HG02840 (cell line): ENCODE measurements at regions not wholly inside any gene's neighbourhood (a gene's known extent, or its start where the extent isn't known, plus 50 kb on each side); places are given as distances from the start of the nearest gene placed in this dataset.

Experiments
- ATAC-seq: cut with Tn5 transposase; IDR thresholded peaks from one replicate; pipeline ENCODE4 v1.9.1; 2021; ENCODE audit warnings: mild to moderate bottlenecking, moderate library complexity, moderate number of reproducible peaks; ENCODE audit not compliant: unreplicated experiment, low FRiP score

- ATAC-seq, result no peak
Observed at GRCh38 chr14:65866886-65867285, 454.4 kb downstream of the FUT8 start.

GRCh38 chr14:65867333-65867732 lies 454.8 kb downstream of the FUT8 start:
- ATAC-seq, result no peak

GRCh38 chr14:65872536-65872935 lies 460.0 kb downstream of the FUT8 start:
- ATAC-seq, result no peak

- ATAC-seq, result no peak
Observed at GRCh38 chr14:65877166-65877565, 464.6 kb downstream of the FUT8 start.

DNA sequence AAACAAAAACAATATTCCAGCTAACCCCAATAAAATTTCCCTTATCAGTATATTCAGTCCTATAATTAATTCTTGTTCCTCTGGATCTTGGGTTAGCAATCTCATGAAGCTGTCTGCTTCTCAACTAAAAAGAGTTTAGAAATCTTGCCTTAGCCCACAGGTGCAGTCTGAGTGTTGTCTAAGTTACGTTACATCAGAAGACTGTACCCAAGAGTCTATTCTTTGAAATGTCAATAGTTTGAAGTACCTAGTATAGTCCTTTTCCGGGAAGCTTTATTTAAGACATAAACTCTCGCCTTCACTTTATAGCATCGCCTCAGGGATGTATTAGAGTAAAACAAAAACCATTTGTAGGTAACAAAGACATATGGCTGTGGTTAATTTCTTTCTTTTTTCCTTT lies 465.1 kb downstream of the FUT8 start:
- ATAC-seq, result no peak

GRCh38 chr14:65878586-65878985 lies 466.1 kb downstream of the FUT8 start:
- ATAC-seq, result no peak

GRCh38 chr14:65879248-65880009 lies 466.9 kb downstream of the FUT8 start:
- ATAC-seq, result no peak

DNA sequence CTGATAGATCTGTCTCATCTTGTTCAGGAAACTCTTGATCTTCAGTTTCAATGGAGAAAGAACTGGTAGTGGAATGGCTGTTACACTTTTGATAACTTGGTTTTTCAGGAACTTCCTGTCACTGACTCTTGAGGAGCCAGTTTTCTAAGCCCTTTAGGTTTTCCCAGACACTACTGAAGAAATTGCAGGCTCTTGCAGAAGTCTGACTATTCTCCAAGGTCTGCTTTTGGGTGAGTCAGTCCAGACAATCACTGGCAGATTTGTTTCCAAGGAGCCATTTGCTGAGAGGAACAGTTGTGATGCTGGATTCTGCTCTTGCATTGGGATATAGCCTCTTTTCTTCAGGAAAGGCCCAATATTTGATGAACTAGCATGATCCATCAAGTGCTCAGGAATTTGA lies 468.0 kb downstream of the FUT8 start:
- no peak for ATAC-seq

- ATAC-seq, result no peak
Observed at GRCh38 chr14:65881642-65882041, 469.1 kb downstream of the FUT8 start.

DNA sequence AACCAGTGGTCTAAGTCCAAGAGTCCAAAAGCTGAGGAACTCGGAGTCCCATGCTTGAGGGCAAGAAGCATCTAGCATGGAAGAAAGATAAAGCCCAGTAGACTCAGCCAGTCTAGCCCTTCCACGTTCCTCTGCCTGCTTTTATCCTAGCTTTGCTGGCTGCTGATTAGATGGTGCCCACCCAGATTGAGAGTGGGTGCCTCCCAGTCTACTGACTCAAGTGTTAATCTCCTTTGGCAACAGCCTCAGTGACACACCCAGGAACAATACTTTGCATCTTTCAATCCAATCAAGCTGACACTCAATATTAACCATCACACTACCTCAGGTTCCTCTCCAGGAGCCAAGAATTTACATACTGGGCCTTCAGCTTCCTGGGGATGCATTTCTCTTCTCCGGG lies 476.1 kb downstream of the FUT8 start:
- ATAC-seq, result no peak

- ATAC-seq, result no peak
Observed at GRCh38 chr14:65892315-65892714, 479.8 kb downstream of the FUT8 start.

DNA sequence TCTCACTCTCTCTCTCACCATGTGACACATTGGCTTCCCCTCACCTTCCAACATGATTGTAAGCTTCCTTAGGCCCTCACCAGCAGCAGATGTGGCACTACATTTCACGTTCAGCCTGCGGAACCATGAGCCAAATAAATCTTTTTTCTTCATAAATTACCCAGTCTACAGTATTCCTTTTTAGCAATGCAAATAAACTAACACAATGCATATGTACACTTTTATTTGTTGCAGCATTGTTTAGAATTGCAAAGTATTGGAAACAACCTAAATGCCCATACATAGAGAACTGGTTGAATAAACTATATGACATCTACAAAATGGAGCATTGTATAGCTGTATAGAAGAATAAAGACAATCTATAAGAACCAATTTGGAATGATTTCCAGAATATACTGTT lies 487.6 kb downstream of the FUT8 start:
- no peak for ATAC-seq

- no peak for ATAC-seq
Observed at GRCh38 chr14:65901595-65901994, 489.1 kb downstream of the FUT8 start.

DNA sequence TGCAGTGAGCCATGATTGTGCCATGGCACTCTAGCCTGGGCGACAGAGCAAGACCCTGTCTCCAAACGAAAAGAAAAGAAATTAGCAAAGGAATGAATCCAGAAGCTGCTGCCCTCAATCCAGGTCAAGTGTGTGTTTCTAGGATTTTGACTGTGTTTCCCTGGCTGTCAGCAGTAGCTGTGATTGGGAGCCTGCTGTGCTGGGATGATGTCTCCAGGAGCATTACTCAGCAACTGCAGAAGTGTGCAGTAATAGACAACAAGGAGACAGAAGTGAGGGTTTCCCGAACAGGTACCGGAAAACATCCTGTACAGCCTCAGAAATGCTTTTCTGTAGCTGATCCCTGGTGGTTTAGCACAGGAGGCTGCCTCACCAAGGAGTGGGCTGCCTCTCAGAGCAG lies 492.5 kb downstream of the FUT8 start:
- no peak for ATAC-seq

GRCh38 chr14:65906344-65906743 lies 493.8 kb downstream of the FUT8 start:
- no peak for ATAC-seq

DNA sequence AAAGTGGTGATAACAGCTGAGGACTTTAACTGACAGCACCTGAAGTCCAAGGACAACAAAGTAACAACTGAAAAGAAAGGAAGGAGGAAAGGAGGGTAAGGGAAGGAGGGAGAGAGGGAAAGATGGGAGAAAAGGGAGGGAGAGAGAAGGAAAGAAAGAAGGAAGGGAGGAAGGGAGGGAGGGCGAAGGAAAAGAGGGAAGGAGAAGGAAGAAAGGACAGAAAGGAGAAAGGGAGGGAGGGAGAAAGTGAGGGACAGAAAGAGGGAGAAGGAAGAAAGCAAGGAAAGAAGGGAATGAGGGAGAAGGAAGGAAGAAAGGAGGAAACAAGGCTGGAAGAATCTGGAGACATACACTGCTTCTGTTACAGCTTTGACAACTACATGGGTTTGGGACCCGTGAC lies 494.4 kb downstream of the FUT8 start:
- ATAC-seq, result no peak

DNA sequence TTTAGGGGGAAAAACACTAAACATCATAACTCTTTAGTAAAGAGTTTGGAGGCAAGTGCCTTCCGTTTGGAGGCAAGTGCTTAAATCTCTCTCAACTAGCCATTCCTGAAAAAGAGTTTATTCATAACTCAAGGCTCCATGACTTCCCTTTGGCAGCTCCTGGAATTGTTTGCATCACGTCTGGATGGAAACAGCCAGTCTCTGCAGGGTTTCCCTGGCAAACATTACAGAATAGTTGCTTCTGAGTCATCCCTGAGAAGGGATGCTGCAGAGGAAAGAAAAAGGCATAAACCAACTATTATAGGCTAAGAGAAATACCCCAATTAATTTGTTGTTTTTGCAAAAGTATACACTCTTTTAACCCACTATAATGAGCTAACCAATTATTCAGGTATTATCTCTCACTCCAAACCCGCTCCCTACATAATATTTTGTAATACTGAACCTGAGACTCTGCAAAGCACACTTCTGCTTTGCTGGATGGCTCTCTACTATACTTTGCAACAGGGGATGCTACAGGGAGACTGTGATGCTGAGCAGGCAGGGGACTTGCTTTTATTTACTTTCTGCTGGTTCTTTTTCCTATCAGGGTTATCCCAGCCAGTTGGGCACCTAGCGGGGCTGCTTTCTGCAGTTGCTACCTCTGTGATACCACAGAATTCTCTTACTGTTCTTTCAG lies 497.7 kb downstream of the FUT8 start:
- ATAC-seq, result no peak

GRCh38 chr14:65915125-65915524 lies 502.6 kb downstream of the FUT8 start:
- ATAC-seq, result no peak

GRCh38 chr14:65916055-65916454 lies 503.5 kb downstream of the FUT8 start:
- ATAC-seq, result no peak

GRCh38 chr14:65920996-65921395 lies 508.5 kb downstream of the FUT8 start:
- no peak for ATAC-seq

DNA sequence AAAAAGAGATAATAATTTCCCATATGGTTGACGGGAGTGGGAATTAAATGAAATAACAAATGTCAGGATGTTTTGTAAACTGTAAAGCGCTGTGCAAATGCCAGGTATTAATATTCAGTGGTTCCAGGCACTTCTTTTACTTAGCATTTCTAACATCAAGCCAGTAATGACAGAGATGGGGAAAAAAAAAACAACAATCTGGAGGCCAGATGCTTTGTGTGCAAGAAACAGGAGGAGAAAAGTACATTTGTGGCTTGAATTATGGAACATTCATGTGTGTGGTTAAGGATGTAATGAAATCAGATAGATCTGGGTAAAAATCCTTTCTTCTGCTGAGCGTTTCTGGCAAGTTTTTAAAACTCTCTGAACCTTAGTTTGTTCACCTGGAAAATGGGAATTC lies 509.6 kb downstream of the FUT8 start:
- no peak for ATAC-seq

DNA sequence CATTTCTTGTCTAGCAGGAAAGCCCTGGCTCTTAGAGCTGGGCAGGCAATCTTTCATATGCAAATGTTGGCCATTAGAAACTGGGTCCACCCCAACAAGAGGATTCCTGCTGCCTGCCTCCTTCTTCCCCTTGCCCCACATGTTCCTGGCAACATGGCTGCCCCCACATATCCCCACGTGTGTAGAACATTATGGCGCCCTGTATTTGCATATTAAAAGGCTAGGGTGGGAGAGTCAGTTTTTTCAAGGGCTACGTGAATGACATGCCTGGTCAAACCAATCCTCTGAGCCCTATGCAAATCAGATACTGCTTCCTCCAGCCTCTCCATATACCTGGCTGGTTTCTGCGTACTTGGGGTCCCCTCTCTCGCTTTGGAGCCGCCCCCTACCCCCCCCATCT lies 514.0 kb downstream of the FUT8 start:
- no peak for ATAC-seq
